Limb (tissue), 2 donors: ENCODE measurements at regions not wholly inside any gene's neighbourhood (a gene's known extent, or its start where the extent isn't known, plus 50 kb on each side); places are given as distances from the start of the nearest gene placed in this dataset.
"Not testable (repeated sequence)": the region's sequence is repeated elsewhere in the genome, so short reads cannot be mapped to it uniquely, and the experiment has no call there.

Experiments used
- DNase-seq, 2 donors: peaks; one replicate each; pipeline ENCODE4 v3.0.0-alpha.2; 2016; ENCODE audit errors: extremely low spot score in 2 of 2

DNA sequence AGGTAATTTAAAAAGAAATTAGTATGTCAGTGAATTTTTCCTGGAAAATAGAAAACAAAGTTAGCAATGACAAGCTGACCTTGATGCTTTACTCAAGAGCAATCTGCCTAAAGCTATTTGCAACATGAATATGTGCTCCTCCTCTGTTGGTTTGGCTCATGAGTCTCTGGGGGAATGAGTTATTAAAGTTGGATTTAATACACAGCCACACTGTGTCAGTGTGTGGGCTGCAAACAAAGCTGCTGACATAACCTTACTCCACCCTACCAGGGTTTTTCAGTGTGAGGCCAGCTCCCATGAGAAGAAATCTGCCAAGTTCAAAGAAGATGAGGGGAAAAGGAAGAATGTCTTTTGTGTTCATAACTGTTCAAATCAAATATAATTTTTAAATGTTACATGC lies 280.5 kb downstream of the TLL1 start:
- peak in 1 of 2 donors; percentile 18 for DNase-seq

DNA sequence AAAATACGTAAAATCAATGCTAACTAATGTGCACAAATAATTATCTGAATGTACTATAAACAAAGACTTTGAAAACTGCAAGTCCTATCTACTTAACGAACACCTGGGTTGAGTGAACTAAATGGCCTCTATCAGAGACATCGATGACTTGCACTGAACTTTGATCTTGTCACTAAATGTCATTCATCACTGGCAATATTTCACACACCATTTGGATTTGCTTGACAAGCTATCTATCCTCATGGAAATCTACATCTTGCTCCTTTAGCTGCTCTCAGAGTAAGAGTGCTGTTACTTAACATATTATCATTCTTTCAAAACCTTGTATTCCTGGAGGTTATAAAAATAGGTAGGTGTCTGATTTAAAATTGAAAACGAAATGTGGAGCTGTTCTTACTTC lies 289.3 kb downstream of the TLL1 start:
- no peak for DNase-seq

DNA sequence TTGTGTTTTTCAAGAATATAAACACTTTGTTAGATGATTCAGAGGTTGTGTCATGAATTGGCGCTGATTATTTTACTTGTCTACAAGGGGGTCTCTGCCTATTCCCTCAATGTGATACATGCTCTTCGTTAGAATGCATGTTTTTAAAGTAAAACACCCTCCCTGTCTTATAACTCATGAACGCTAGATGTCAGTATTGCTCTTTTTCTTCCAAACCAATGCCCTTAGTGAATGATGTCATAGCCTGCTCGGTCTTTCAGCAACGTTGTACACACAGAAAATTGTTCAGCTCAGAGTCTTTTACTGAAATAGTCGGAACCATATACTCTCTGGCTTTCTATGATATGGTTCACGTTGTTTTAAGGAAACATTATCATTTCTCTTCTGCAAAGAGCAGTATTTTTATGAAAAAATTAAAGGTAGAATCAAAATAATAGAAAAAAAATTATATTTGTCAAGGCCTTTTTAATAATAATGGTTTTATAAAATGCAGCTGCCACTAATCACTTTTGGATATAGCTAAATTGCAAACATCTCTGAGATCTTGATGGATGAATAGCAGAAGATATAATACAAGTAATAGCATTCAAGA lies 292.9 kb downstream of the TLL1 start:
- peak in 1 of 2 donors; percentile 88 for DNase-seq

DNA sequence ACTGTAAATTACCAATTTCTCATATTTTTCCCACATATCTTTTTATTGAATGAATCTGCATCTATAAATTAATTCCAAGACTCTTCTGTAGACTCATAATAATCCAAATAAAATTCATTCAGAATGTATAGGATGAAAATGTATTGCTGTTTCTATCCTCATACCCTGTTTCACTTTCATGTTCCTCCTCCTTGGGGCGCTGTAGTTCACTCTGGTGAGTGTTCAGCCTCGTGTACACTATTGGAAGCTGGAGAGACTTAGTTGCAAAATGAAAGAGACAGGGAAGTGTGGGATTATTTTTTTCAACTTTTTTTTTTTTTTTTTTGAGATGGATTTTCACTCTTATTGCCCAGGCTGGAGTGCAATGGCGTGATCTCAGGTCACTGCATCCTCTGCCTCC lies 296.1 kb downstream of the TLL1 start:
- no peak for DNase-seq

DNA sequence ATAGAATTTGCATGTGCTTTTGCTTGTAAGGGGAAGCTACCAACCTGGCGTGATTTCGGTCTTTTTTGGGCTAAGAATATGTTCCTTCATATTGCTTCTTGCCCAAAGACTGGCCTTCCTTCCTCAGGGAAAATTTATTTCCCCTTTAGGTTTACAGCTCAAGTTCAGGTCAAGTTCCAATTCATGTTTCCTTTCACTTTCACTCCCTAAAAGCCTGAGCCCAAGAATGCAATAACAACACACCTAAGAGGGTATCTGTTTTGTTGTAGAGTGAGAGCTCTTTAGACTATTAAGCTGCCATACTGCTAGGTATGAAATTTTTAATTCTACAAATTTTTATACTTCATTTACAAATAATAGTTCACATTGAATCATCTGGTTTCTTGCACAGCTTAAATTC lies 299.6 kb downstream of the TLL1 start:
- DNase-seq, result no peak

DNA sequence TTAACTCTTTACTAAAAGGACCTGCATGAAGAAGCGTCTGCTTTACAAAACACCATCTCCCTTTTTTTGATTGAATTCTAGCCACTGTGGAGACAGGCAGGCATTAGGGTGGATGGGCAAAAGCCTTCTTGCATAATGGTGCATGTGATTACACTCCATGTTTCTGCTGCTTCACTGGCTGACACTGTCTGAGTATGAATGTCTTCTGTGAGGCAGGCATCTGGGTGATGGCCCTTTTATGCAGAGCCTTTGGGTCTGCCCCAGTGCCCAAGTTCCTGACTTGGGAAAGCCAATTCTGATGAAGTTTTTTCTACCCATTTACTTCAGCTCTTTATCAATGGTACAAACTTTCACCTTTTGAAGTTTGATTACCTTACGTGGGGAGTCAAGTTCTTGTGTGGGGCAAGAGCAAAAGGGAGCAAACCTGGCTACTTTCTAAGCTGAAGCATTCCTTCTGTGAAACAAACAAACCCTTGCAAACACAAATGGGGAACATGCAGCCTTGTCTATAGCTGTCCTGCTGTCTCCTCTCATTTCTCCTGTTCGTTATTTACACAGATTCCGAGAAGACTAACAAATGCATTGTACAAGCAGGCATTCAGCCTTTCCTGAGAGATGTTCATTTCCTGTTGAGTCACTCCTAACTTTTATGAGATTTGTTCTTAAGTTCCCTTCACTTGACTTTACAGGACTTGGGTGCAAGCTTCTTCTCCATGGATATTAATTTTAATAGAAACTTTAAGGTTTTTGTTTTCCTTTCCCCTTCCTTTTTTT lies 301.9 kb downstream of the TLL1 start:
- DNase-seq, result no peak

DNA sequence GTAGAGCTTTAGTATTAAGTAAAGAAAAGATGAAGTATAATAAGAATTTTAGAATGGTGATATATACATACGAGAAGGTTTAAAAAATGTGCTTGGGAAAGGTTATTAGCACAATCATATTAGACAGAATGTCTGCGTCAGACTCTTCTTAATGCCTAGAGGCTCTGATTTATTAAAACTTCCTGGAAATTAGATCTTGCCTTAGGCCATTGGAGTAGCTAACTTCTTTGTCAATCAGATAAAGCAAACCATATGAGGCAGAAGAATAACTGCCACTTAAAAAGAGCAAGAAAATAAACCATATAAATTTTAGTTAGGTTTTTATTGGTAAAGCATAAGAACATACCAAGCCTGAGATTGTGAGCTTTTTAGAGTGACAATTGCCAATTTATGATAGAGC lies 309.1 kb downstream of the TLL1 start:
- DNase-seq, result no peak

DNA sequence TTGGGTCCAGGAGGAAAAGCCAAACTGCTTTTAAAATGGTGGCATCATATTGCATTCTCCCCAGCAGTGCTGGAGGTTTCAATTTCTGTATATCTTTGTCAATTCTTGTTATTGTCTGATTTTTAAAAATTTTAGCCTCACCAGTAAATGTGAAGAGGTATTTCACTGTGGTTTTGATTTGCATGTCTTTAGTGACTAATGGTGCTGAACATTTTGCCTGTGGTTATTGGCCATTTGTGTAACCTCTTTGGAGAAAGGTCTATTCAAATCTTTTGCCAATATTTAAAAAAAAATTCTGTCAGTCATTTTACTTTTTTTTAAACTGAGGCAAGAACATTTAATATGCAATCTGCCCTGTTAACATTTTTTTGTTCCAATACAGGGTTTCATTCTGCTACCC lies 322.1 kb downstream of the TLL1 start:
- no peak for DNase-seq

DNA sequence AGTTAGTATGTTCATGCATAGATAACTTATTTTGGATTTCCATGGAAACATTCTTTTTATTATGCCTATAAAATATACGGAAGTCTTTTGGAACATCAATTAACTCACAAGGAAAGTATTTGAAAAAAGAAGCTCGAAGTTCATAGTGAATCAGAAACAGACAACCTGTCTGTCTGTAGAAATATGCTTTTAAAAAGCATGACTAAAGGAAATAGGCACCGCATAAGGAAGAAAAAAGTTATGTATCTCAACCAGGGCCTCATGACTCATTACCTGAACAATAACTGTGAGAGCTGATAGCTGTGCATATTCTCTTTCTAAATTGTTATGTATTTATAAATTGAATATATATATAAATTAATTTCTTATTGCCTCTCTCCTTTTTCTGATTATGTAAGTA lies 324.1 kb downstream of the TLL1 start:
- no peak for DNase-seq

DNA sequence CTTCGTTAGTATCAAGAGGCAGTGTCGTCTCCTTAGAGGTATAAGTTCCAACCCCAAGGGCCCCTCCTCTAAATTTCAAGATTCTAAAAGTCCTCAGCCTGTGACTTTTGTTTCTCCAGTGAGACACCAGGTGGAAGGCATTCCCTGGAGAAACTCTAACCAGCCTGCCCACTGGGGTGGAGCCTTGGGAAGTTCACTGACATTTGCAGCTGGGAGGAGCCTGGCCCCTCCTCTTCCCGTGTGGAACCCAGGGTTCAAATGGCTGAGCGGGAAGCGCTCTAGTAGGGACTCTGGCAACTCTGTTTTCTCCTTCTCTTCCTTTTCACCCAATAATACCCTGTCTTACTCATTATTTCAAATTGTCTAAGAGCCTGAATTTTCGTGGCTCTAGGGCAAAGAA lies 325.0 kb downstream of the TLL1 start:
- no peak for DNase-seq

DNA sequence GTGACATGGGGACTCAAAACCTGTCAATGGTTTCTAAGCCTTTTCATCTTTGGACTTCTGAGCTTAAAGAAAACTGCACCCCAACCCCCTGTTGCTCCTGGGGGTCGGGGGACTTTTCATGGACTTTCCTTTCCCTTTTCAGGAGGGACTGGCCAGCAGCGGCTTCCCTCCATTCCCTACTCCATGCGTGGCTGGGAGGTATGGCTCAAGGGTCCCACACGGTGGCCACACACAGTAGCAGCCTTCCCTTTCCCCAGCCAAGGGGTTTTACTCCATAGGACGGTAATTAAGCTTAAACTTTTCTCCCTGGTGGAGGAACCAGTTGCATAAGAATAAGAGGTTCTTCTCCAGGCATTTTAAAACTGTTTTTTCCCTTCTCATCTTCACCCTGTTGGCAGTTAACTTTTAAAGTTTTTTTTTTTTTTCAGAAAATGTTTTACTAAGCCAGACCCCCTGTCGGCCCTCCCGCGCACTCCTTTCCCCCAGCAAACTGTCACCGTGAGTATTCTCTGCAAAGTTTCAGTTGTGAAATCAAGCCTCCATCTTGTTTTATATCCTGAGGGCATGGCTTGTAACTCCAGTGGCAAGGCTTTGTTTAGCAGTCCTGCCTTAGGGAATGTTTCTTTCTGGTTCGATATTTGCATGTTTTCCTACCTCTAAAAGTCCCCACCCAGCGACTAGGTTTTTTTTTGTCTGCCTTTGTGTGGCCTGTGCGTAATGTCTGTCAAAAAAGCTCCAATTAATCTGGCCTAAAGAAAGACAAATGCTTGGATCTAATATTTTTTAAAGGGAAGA lies 325.7 kb downstream of the TLL1 start:
- no peak for DNase-seq

DNA sequence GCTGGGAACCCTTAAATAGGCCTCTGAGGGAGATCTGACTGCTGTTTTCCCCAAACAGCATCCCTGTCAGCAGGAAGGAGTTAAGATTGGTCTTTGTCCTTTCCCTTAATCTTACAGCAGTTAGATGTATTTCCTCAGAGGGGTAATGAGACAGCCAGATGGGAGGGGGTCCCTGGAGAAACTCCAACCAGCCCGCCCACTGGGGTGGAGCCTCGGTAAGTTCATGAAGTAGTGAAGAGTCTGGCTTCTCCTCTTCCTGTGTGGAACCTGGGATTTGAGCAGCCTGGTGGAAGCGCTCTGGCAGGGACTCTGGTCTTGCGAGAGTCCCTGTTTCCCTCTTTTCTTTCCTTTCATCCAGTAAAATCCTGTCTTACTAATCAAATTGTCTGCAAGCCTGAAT lies 330.0 kb downstream of the TLL1 start:
- no peak for DNase-seq

DNA sequence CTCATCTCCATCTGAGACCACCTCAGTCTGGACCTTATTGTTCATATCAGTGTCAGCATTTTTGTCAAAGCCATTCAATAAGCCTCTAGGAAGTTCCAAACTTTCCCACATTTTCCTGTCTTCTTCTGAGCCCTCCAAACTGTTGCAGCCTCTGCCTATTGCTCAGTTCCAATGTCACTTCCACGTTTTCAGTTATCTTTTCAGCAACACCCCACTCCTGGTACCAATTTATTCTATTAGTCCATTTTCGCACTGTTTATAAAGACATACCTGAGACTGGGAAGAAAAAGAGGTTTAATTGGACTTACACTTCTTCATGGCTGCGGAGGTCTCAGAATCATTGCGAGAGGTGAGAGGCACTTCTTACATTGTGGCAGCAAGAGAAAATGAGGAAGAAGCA lies 339.3 kb downstream of the TLL1 start:
- not testable (repeated sequence) for DNase-seq

DNA sequence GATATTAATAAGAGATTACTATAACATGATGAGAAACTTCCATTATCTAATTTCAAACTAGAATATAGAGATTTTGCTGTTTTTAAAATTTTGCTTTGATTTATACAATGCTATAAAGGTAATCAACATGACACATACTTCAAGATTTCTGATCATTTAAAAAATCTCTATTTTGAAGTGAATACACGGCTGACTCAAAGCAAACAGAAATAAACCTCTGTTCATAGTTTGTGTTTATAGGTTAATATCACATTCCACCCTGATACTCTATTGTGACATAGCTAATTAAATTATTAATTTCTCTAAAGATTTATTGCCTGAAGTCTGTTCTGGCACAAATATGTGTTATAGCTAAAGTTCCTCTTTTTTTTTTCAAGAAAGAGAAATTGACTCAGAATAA lies 349.2 kb downstream of the TLL1 start:
- no peak for DNase-seq

DNA sequence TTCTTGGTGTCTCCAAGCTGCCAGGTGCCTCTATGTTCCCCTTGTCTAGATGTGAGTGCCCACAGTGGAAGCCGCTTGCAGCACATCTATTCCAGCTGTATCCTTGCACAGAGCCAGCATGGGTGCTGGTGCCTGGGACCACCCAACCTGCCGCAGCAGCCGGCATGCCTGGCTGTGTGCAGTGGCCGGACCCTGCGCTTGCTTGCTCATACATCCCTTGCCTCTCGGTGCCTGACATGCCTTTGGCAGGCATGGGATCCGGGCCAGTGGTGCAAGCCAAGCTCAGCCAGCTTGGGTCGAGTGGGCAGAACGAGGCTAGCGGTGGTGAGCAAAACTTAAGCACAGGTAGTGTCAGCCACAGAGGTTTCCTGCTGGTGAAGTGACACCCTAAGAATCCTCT lies 355.1 kb downstream of the TLL1 start:
- no peak for DNase-seq

DNA sequence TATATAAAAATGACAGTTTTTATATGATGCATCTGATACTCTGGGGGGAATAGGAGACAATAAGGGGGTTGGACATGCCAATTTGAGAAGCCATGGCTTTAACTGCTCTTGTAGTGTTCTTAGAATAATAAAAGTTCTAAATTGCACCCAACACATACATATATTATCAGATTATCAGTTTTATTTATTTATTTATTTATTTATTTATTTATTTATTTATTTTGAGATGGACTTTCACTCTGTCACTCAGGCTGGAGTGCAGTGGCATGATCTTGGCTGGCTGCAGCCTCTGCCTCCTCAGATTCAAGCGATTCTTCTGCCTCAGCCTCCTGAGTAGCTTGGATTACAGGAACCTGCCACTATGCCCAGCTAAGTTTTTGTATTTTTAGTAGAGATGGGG lies 356.8 kb downstream of the TLL1 start:
- no peak for DNase-seq

DNA sequence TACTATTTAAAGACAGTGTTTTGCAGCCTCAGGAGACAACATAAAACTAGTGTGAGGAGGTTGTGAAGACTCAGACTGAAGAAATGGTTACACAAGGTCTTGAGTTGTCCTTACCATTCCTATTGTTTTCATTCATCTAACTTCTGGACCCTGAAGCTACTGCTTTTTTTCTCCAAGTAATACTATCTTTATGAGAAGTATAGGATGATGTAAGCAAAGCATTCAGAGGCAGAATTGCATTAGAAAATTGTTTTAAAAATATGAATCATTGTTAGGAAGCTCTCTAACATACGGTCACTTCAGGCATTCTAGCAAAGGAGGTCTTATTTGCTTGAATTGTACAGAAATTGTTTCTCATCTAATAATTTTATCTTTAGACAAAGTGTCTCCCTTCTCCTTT lies 357.8 kb downstream of the TLL1 start:
- DNase-seq, result no peak

DNA sequence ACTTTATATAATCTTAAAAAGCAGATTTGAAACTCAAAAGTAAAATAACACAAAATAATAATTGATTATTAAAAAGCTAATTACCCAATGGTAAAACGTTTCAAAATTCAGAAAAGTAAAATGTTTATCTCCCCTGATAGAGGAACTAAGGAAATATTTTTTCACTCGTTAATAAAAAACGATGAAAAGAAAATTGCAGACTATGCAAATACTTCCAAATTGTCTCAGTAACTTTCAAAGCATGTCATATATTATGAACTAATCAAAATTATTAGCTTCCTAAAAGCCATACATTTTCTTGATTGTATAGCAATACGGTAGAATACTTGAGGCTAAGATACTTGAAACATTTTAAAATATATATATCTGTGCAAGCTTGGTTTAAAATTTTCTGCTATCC lies 366.3 kb downstream of the TLL1 start:
- no peak for DNase-seq

DNA sequence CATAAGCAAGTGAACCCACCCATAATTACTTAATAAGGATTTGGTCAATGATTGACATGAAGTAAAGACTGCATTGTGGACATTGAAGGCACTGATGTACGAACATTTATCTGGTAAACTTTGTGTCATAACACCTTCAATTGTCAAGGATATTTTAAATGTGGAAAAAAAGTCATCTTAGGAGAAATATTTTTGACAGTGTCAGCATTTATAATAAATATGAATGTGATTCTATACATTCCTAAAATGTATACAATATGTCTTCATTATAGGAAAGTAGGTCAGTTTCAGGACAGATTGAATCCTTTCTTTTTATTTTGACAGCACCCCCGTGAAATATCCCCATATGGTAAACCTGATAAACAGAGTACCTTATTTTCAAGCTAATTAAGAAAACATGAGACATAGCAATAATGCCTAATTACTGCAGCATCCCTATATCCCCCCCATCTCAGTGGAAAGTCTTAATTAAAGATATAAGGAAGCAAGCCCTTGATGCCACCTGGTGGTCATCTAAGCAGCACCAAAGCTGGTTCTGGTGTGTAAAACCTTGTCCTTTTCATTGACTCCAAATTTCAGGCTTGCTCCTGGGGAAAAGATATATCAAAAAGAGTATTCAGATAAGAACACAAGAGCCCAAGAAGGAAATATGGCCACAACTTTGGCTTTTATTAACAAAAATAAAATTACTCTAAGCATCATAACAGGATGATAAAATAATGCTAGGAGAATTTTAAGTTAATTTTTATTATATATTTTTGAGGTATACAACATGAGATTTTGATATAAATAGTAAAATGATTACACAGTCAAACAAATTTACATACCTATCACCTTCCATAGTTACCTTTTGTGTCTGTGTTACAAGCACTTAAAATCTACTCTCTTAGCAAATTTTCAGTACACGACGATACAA lies 379.7 kb downstream of the TLL1 start:
- DNase-seq, result no peak

DNA sequence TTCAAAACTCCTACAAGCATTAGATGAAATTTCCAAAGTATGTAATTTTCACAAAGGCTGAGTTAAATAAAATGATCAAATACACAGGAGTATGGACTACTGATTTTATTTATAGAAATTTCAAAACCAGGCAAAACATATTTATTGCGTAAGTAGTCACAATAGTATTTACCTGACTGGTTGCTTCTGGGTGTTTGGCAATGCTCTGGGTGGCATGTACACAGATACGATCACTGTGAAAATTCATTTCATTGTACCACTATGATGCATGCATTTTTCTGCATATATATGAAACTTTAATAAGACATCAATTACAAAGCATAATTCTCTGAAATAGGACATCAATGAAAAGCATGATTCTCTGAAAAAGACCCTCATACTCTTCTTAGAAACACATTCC lies 384.2 kb downstream of the TLL1 start:
- DNase-seq, result no peak

DNA sequence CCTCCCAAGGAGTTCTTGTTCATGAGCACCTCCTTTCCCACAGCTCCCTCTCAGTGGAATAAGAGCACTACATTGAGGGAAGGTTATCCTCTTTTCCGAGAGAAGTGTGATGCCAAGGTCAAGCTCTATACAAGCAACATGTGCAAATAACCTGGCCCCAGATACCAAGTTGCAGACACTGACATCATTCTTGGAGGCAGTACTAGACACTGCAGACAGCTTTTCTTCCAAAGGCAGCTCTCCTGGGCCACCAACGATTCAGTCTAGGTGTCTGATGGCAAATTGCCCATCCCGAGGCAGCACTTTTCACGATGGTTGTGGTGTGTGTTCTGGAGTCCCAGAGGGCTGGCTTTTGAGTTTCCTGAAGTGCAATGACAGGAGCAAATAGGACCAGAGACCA lies 384.9 kb downstream of the TLL1 start:
- no peak for DNase-seq

DNA sequence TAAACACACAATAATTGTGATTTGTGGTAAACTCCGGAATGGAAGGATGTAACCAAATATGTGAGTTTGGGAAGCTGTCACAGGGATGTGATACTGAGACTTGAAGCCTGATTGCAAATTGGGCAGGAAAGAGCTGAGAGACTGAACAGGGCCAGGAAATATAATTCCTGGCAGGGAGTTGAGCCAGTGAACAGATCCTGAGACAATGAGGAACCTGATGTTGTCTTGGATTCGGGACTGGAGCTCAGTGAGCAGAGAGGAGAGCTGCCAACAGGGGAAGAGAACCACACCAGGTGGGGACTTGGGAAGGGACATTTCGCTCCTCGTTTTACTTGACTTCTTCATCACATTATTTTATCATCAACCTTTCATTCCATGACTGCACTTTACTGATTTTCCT lies 386.0 kb downstream of the TLL1 start:
- DNase-seq, result no peak
